HG03432 (cell line): ENCODE measurements at regions not wholly inside any gene's neighbourhood (a gene's known extent, or its start where the extent isn't known, plus 50 kb on each side); places are given as distances from the start of the nearest gene placed in this dataset.
A peak's percentile ranks its signal among the peaks of the same experiment; 100 is the strongest.
"Not testable (repeated sequence)": the region's sequence is repeated elsewhere in the genome, so short reads cannot be mapped to it uniquely, and the experiment has no call there.

ENCODE experiments used
- ATAC-seq: cut with Tn5 transposase; IDR thresholded peaks from one replicate; pipeline ENCODE4 v1.9.1; 2021; ENCODE audit warnings: mild to moderate bottlenecking, moderate library complexity; ENCODE audit not compliant: unreplicated experiment

GRCh38 chr13:42474954-42475353, 99.0 kb upstream of the TNFSF11 start:
- ATAC-seq = no peak

- ATAC-seq = no peak
These were observed 96.3 kb upstream of the TNFSF11 start for GRCh38 chr13:42477596-42478190.

- ATAC-seq = no peak
These were observed 95.3 kb upstream of the TNFSF11 start for GRCh38 chr13:42478531-42479156.

- no peak for ATAC-seq
These were observed 89.6 kb upstream of the TNFSF11 start for GRCh38 chr13:42484386-42484785.

GRCh38 chr13:42485272-42485671, 88.7 kb upstream of the TNFSF11 start:
- no peak for ATAC-seq

GRCh38 chr13:42486711-42487198, 87.2 kb upstream of the TNFSF11 start:
- no peak for ATAC-seq

- ATAC-seq = no peak
These were observed 86.7 kb upstream of the TNFSF11 start for GRCh38 chr13:42487221-42487620.

- no peak for ATAC-seq
These were observed 83.3 kb upstream of the TNFSF11 start for GRCh38 chr13:42490676-42491075.

- ATAC-seq = no peak
These were observed 81.5 kb upstream of the TNFSF11 start for GRCh38 chr13:42492372-42492920.

GRCh38 chr13:42494157-42494556, 79.8 kb upstream of the TNFSF11 start:
- no peak for ATAC-seq

GRCh38 chr13:42495255-42495654, 78.7 kb upstream of the TNFSF11 start:
- ATAC-seq = no peak

GRCh38 chr13:42495751-42496150, 78.2 kb upstream of the TNFSF11 start:
- ATAC-seq = no peak

GRCh38 chr13:42496926-42497554, 76.9 kb upstream of the TNFSF11 start:
- ATAC-seq = not testable (repeated sequence)

- peak; percentile 91 for ATAC-seq
These were observed 76.2 kb upstream of the TNFSF11 start for GRCh38 chr13:42497798-42498197.

- no peak for ATAC-seq
These were observed 75.4 kb upstream of the TNFSF11 start for GRCh38 chr13:42498521-42498920.
